ENCODE measurements at regions not wholly inside any gene's neighbourhood (a gene's known extent, or its start where the extent isn't known, plus 50 kb on each side); places are given as distances from the start of the nearest gene placed in this dataset.

GRCh38 chr2:111676291-111676822 lies 207.6 kb downstream of the ANAPC1 start:
- DNase-seq = no peak

GRCh38 chr2:111678161-111678560 lies 205.8 kb downstream of the ANAPC1 start:
- DNase-seq = no peak

- DNase-seq = no peak
Observed at GRCh38 chr2:111678651-111679050, 205.3 kb downstream of the ANAPC1 start.

GRCh38 chr2:111679202-111679601 lies 204.8 kb downstream of the ANAPC1 start:
- DNase-seq = no peak

GRCh38 chr2:111684611-111685010 lies 199.4 kb downstream of the ANAPC1 start:
- DNase-seq = no peak

- DNase-seq = no peak
Observed at GRCh38 chr2:111685342-111685741, 198.7 kb downstream of the ANAPC1 start.

- DNase-seq = no peak
Observed at GRCh38 chr2:111686994-111687393, 197.0 kb downstream of the ANAPC1 start.

GRCh38 chr2:111687911-111688310 lies 196.1 kb downstream of the ANAPC1 start:
- no peak for DNase-seq

- DNase-seq = no peak
Observed at GRCh38 chr2:111688482-111688881, 195.5 kb downstream of the ANAPC1 start.

GRCh38 chr2:111689174-111689573 lies 194.8 kb downstream of the ANAPC1 start:
- DNase-seq = no peak

- DNase-seq = no peak
Observed at GRCh38 chr2:111689941-111690340, 194.1 kb downstream of the ANAPC1 start.

- DNase-seq = no peak
Observed at GRCh38 chr2:111691164-111691875, 192.7 kb downstream of the ANAPC1 start.

- DNase-seq = no peak
Observed at GRCh38 chr2:111692311-111692710, 191.7 kb downstream of the ANAPC1 start.

- no peak for DNase-seq
Observed at GRCh38 chr2:111694700-111695101, 189.3 kb downstream of the ANAPC1 start.

GRCh38 chr2:111695441-111696007 lies 188.5 kb downstream of the ANAPC1 start:
- DNase-seq = no peak

GRCh38 chr2:111696226-111696625 lies 187.8 kb downstream of the ANAPC1 start:
- DNase-seq = no peak

- DNase-seq = no peak
Observed at GRCh38 chr2:111697560-111697959, 186.4 kb downstream of the ANAPC1 start.

GRCh38 chr2:111698089-111698488 lies 185.9 kb downstream of the ANAPC1 start:
- DNase-seq = no peak

- peak; percentile 57 to 71 for DNase-seq
Observed at GRCh38 chr2:111698743-111699554, 185.0 kb downstream of the ANAPC1 start.

GRCh38 chr2:111701266-111701665 lies 182.7 kb downstream of the ANAPC1 start:
- no peak for DNase-seq

GRCh38 chr2:111701798-111702118 lies 182.2 kb downstream of the ANAPC1 start:
- DNase-seq = no peak

- peak; percentile 66 to 76 for DNase-seq
Observed at GRCh38 chr2:111702119-111702803, 181.7 kb downstream of the ANAPC1 start.

- DNase-seq = no peak
Observed at GRCh38 chr2:111702804-111703196, 181.2 kb downstream of the ANAPC1 start.
